ENCODE measurements at regions not wholly inside any gene's neighbourhood (a gene's known extent, or its start where the extent isn't known, plus 50 kb on each side); places are given as distances from the start of the nearest gene placed in this dataset.

- in situ Hi-C loops (cut with HindIII; ENCODE audit: low sequenced_read_pairs), result no loop called here
- no peak for DNase-seq (ENCODE audit: low spot score)
These were observed 380.7 kb downstream of the PRDM2 start for GRCh38 chr1:14080653-14081052.

GRCh38 chr1:14082331-14082730 lies 382.3 kb downstream of the PRDM2 start:
- peak; percentile 95 for DNase-seq (ENCODE audit: low spot score)
- in situ Hi-C loops (cut with HindIII; ENCODE audit: low sequenced_read_pairs), result no loop called here

GRCh38 chr1:14083277-14083676 lies 383.3 kb downstream of the PRDM2 start:
- DNase-seq (ENCODE audit: low spot score), result no peak
- in situ Hi-C loops (cut with HindIII; ENCODE audit: low sequenced_read_pairs), result no loop called here

GRCh38 chr1:14083706-14084105 lies 383.7 kb downstream of the PRDM2 start:
- in situ Hi-C loops (cut with HindIII; ENCODE audit: low sequenced_read_pairs), result no loop called here
- no peak for DNase-seq (ENCODE audit: low spot score)

GRCh38 chr1:14090062-14090461 lies 390.1 kb downstream of the PRDM2 start:
- DNase-seq (ENCODE audit: low spot score), result no peak
- in situ Hi-C loops (cut with HindIII; ENCODE audit: low sequenced_read_pairs), result no loop called here

- in situ Hi-C loops (cut with HindIII; ENCODE audit: low sequenced_read_pairs), result no loop called here
- no peak for DNase-seq (ENCODE audit: low spot score)
These were observed 390.5 kb downstream of the PRDM2 start for GRCh38 chr1:14090531-14090930.

- in situ Hi-C loops (cut with HindIII; ENCODE audit: low sequenced_read_pairs), result no loop called here
- peak; percentile 82 for DNase-seq (ENCODE audit: low spot score)
These were observed 394.8 kb downstream of the PRDM2 start for GRCh38 chr1:14094611-14095400.

GRCh38 chr1:14098294-14098913 lies 398.4 kb downstream of the PRDM2 start:
- no peak for DNase-seq (ENCODE audit: low spot score)
- in situ Hi-C loops (cut with HindIII; ENCODE audit: low sequenced_read_pairs), result no loop called here

- DNase-seq (ENCODE audit: low spot score), result no peak
- in situ Hi-C loops (cut with HindIII; ENCODE audit: low sequenced_read_pairs), result no loop called here
These were observed 400.5 kb downstream of the PRDM2 start for GRCh38 chr1:14100444-14100843.

- in situ Hi-C loops (cut with HindIII; ENCODE audit: low sequenced_read_pairs), result no loop called here
- no peak for DNase-seq (ENCODE audit: low spot score)
These were observed 400.9 kb downstream of the PRDM2 start for GRCh38 chr1:14100919-14101318.

- no peak for DNase-seq (ENCODE audit: low spot score)
- in situ Hi-C loops (cut with HindIII; ENCODE audit: low sequenced_read_pairs), result no loop called here
These were observed 402.2 kb downstream of the PRDM2 start for GRCh38 chr1:14102180-14102579.

- no peak for DNase-seq (ENCODE audit: low spot score)
- in situ Hi-C loops (cut with HindIII; ENCODE audit: low sequenced_read_pairs), result no loop called here
These were observed 404.0 kb downstream of the PRDM2 start for GRCh38 chr1:14103878-14104430.

- in situ Hi-C loops (cut with HindIII; ENCODE audit: low sequenced_read_pairs), result no loop called here
- no peak for DNase-seq (ENCODE audit: low spot score)
These were observed 406.1 kb downstream of the PRDM2 start for GRCh38 chr1:14106126-14106525.

- no peak for DNase-seq (ENCODE audit: low spot score)
- in situ Hi-C loops (cut with HindIII; ENCODE audit: low sequenced_read_pairs), result no loop called here
These were observed 406.8 kb downstream of the PRDM2 start for GRCh38 chr1:14106679-14107313.

- DNase-seq (ENCODE audit: low spot score), result peak; percentile 99
- in situ Hi-C loops (cut with HindIII; ENCODE audit: low sequenced_read_pairs), result no loop called here
These were observed 408.6 kb downstream of the PRDM2 start for GRCh38 chr1:14108356-14109275.

- DNase-seq (ENCODE audit: low spot score), result no peak
- in situ Hi-C loops (cut with HindIII; ENCODE audit: low sequenced_read_pairs), result no loop called here
These were observed 409.3 kb downstream of the PRDM2 start for GRCh38 chr1:14109276-14109635.

- in situ Hi-C loops (cut with HindIII; ENCODE audit: low sequenced_read_pairs), result no loop called here
- peak; percentile 17 for DNase-seq (ENCODE audit: low spot score)
These were observed 410.1 kb downstream of the PRDM2 start for GRCh38 chr1:14110040-14110439.

- in situ Hi-C loops (cut with HindIII; ENCODE audit: low sequenced_read_pairs), result no loop called here
These were observed 411.1 kb downstream of the PRDM2 start for GRCh38 chr1:14111121-14111520.

GRCh38 chr1:14112613-14113012 lies 412.6 kb downstream of the PRDM2 start:
- in situ Hi-C loops (cut with HindIII; ENCODE audit: low sequenced_read_pairs), result no loop called here
- DNase-seq (ENCODE audit: low spot score), result peak; percentile 42

More at GRCh38 chr1:14111121-14111520, 411.1 kb downstream of the PRDM2 start:
- DNase-seq (ENCODE audit: low spot score), result no peak

All from G401 (cell line).